Fibroblast of peridontal ligament (primary cell): ENCODE measurements at regions not wholly inside any gene's neighbourhood (a gene's known extent, or its start where the extent isn't known, plus 50 kb on each side); places are given as distances from the start of the nearest gene placed in this dataset.
"Not testable (repeated sequence)": the region's sequence is repeated elsewhere in the genome, so short reads cannot be mapped to it uniquely, and the experiment has no call there.

ENCODE experiments used
- DNase-seq: peaks from one replicate; pipeline ENCODE4 v3.0.0-alpha.2; 2010; ENCODE audit errors: extremely low read depth

DNA sequence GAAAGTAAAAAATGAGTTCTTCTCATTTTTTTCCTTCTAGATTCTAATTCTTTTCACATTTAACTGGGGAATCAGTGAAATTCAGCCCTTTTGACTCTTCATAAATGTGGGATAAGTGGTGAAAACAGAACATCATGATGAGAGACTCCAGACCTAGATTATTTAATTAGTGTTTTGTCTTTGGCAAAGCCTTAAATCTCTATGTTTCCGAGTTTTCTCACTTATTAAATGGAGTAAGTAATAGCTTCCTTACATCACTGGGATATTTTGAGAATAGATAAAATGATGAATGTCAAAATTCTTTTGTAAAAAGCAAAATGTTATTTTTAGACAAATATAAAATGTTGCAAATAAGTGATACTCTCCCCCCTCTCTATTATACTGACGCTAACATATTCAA lies 468.6 kb upstream of the ARRDC3 start:
- DNase-seq: no peak

DNA sequence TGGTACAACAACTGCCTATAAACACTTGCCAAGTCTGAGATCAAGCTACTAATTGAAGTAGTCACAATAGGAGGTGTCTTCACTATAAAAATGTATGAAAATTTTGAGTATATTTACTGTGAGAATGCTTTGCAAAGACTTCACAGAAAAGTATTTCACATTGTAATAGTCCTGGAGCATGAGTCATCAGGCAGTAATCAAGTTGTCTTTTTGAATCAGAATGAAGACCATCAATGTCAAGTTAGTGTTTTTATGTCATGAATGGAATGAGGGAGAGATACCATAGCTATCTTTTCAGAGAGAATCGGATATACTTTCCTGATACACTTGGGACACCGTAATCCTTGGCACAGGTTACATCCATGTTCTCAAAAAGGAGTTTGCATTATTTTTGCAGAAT lies 466.9 kb upstream of the ARRDC3 start:
- peak; percentile 12 for DNase-seq

DNA sequence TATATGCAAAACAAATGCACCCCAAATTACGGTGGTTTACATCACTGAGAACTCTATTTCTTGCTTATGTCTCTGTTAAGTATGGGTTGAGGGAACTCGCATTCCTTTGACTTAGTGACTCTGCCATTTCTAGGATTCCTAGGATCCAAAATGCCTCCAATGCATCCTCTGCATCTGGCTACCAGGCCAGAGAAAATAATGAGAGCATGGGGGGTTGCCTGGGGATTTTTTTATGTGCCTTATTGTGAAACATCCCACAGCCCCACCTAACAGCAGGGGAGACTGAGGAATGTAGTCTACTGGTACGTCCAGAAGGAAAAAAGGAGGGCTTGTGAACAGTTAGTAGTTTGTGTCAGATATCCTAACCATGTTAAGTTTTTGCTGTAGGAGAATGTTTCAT lies 466.0 kb upstream of the ARRDC3 start:
- no peak for DNase-seq

DNA sequence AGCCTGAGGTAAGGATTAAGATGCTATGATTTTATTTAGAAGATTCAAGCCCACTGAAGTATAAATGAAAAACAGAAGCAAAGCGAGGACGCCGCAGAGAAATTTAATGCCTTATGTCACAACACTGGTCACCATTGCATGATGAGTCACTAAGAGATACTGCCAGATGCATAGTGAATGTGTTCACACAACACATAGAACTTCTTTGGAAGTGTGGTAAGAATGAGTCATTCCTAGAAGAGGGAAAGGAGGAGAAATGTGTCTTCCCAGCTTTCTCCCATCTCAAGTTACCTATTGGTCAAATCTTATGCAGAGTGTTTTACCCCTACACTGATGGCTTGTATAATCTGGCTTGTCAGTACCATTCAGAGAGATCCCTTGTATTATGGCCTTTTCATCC lies 465.3 kb upstream of the ARRDC3 start:
- DNase-seq: peak; percentile 81

DNA sequence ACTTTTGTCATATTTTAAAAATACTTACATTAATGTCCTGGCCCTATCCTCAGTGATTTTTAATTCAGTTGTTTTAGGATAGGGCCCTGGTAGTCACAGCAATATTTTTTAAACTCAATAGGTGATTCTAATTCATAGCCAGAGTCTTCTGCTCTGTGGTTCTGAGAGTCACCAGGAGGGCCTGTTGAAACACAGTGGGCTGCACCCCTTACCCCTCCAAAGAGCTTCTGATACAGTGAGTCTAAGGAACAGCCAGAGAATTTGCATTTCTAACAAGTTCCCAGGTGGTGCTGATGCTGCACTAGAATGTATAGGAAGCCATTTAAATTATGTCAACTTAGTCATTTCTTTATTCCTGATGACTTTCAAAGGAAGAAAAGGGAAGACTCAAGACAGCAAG lies 458.3 kb upstream of the ARRDC3 start:
- DNase-seq: no peak

DNA sequence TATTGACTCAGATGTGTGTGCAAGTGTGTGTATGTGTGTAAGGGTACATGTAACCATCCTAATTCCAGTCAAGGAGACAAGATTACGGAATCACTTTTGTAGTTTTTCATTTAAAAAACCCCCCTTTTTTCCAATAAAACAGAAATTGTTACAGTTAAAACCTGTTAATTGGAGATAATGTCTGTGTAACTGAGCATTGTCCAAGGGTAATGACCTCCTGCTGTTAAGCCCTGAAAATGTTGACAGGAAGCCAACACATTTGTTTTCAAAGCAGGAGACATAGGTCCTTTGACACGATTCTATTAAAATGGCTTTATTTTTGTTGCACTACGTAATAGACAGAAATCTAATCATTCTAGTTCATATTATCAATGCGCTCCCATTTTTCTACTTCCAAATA lies 457.3 kb upstream of the ARRDC3 start:
- no peak for DNase-seq

DNA sequence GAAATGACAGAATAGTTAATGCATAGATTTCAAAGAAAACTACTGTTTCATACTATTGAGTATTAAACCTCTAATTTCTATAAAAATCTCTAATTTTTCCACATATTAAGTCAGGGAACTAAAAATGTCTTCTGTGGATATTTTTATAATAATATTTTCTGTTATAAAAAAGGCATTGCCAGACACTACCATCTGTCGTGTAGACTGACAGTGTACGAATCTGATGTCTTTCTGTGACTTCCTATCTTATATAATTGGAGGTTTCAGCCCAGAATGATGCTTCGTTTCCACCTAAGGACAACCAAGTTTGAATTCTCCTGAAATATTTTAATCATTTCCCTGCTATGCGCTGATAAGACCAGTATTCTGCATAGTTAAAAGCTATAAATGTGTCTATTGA lies 456.6 kb upstream of the ARRDC3 start:
- DNase-seq: no peak

DNA sequence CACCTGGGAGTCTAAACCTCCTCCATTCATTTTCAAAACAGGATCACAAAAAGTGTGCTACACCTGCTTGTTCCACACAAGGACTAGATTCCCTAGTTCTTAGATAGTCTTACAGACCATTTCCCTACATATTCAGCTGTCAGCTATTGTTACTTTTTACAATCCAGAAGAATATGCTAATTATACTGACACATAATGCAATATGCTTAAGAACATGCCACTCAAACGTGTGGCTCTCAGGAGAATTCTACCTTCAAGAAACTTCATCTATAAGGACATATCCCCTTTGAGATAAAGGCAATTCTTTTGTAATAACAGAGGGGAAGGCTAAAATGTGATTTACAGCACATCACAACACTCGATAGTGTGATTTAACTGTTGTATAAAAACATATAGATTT lies 456.1 kb upstream of the ARRDC3 start:
- DNase-seq: no peak

DNA sequence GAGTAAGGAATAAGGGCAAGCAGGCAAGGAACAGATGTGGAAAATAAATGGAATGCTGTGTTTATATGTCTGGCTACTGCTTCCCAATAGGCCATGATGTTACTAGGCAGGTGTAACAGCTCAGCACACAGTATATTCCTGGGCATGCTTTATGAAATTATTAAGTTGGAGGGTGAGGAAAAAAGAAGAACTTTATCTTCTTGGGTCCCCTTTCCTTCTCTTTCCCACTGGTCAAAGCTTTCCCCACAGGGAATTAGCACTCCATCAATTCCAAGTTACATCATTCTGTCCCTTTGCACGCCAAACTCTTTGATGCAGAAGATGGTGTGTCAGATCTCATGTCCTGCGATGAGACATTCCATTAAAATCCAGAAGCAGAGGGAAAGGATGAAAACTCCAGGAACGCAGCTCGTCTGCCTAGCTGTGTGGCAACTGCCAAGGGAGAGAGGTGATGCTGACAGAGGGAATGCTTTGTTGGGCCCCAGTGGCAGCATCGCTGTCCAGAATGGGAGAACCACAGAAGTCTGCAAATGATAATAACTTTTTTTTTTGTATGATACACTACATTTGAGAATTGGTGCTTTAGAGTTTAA lies 447.3 kb upstream of the ARRDC3 start:
- no peak for DNase-seq

DNA sequence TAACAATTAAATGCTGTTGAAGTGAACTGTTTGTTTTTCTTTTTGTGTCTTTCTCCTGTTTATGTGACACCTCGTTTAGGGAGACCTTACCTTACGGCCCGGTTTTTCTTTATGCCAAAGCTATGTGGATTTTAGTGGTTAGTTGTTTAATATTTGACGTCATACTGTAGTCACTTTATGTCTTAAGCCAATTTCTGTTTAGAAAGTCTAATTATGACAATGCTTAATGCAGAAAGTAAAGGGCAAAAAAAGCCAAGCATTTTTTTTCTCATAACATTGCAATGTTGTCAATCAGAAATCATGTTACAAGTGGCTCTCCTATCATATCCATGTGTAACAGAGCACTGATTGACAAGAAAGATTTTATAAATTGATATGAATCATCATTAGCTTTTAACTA lies 442.5 kb upstream of the ARRDC3 start:
- DNase-seq: no peak

DNA sequence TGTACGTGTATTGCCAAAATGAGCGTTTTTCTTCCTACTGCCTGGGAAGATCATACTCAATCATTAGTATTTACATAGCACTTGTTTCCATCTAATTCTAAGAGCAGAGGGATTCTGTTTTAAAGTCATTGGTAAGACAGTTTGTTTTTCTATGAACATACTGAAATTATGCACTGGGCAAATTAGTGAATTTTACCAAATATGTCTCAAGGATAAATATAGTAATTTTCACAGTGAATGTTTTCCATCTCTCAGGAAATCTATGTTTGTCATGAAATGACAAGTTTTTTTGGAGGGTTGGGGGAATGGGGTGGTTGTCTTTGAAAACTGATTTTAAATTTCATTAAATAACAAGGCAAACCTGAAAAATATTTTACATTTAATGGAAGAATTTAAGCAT lies 441.3 kb upstream of the ARRDC3 start:
- no peak for DNase-seq

DNA sequence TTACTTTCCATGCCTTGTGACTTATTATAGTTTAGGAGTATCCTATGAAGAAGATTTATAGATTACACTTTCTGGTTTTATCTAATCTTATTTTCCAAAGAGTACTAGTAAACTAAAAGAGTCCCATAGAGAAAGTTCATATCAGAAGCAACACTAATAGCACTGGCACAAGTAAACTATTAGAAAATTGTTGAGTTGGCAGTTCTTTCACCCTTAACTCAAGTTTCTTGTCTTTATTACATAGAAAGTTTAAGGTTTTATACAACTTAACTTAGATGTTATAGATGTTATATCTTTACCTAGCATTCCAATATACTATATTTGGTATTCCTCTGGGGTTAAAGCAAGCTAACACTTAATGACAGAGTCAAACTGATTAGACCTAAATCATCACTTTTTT lies 437.8 kb upstream of the ARRDC3 start:
- no peak for DNase-seq

DNA sequence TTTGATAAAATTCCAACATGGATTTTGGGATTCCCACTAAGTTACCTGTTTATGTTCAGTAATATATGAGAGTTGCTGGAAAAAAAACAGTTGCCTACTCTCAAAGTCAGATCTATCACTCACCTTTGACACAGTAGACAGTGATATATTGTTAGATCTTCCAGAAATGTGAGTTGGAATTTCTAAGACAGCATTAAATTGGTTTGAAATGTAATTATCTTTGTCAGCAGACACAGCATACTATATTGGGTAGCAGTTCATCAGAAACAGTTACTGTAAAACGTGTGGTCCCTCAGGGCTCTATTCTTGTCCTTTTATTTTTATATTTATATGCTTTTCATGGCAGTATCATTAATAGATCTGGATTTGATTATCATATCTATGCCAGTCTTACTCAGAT lies 433.6 kb upstream of the ARRDC3 start:
- no peak for DNase-seq

DNA sequence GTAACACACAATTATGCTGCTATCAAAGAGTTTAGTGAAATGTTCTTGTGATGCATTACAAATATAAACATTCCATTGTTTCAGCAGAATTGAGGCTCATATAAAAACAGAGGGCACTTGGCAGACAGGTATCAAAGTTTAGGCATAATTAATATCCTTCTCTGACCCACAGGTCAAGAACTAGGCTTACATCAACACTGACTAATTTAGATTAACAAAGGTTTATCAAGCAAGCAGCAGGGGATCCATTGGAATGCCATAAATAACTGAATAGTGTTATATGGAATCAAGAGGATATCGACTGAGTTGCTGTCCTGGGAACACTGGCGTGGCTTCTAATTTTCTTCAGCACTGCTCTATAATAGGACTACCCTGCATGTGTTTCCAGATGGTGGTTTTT lies 414.5 kb upstream of the ARRDC3 start:
- DNase-seq: no peak

DNA sequence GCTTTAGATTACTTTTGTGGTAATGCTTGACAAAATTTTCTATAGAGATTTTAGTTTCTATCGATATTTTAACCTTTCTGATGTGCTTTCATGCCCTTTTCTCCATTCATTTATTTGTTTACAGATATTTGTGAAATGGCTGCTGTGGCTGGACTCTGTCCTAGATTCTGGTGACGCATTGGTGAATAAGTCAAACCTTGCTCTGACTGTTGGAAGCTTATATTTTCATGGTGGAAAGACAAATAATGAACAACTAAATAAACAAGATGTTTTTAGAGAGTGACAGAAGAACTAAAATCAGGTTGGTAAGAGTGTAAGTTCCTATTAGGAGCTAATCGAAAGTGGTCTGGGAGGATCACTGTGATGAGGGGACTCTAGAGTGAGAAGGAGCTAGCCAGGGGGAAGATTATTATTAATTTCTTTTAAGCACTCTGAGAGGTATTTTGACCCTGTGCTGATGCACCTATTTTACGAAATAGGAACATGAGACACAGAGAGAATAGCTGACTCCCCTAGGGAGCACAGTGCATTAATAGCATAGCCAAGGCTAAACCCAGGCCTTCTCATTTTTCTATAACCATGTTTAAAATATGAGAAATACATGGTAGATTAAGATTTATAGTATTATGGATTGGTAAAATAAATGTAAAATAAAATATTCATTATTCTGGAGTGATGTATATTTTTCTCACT lies 411.9 kb upstream of the ARRDC3 start:
- no peak for DNase-seq

DNA sequence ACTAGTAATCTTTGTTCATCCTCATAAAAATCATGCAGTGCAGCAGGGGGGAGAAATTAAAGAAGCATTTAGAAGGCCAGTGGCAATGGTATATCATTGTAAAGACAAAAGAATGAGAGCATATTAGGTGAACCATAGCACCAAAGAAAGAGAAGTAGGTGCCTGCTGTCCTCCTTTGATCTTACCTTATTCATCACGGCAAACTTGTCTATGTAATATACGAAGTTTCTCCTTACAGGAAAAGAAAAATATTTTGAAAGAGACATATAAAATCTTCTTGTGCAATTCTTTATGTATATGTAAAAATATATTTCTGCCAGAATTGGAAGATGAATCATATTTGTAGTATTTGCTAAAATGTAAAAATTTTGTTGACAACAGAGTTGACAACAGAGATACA lies 411.3 kb upstream of the ARRDC3 start:
- DNase-seq: no peak

DNA sequence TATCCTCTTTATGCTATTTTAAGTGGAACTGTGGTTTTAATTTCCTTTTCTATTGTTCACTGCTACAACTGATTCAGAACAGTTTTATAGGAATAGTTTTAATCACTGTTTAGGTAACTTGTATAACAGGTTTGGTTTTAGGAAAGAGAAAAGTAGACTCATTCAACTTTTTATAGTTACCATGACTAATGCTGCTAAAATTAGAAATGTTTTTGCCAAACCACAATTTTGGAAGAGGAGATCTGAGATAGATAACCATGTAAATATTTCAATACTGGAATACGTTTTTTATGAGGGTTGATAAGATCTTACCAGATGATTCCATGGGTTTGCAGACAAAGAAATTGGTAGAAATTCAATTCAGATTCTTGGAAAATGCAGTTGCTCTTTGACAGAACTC lies 404.6 kb upstream of the ARRDC3 start:
- DNase-seq: peak; percentile 3

DNA sequence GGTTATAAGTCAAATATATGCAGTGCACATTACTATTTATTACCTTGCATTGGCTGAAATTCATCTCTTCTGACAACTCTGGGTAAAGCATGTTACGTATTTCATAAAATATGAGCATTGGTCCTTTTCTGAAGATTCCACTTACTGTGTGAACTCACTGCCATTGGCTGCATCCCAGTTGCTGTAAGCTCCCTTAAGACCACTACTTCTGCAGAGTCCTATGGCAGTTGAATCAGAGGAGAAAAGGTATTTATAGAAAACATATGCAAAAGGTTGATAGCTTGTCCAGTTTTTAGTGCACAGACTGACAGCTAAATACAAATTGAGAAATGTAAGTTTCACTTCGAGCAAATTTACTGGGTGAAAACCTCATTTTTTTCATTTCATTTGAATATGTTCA lies 394.6 kb upstream of the ARRDC3 start:
- DNase-seq: no peak

DNA sequence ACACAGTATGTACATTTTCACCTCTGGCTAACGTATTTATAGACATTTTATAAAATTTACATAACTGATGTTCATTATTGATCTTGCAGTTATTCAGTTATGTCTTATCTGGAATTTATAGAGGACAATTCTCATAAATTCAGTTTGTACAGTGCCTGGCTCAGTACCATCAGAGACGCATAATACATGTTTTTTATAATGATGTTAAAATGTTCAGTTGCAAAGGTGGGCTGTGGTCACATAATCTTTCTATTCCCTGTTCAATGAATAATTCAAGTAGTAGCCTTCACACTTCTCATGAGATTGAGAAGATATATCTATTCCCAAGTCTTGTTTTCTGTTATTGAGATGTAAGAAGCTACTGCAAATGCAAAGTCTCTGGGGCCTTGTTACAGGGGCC lies 393.1 kb upstream of the ARRDC3 start:
- DNase-seq: no peak

DNA sequence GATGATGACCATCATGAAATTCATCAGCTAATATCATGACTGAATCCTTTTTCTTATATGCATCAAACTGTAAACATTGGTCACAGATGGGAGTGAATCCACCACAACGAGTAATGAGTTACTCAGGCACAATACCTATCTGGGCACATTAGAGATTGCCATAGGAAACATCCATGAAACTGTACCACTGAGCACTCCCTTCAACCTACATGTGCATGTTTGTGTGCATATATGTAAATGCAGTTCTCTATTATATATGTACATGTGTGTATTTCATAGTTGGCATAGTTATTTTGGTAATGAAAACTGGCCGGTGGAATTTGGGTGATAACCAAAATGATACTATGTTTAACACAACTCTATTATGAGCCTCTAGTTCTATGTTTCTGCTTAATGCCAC lies 387.3 kb upstream of the ARRDC3 start:
- DNase-seq: no peak

DNA sequence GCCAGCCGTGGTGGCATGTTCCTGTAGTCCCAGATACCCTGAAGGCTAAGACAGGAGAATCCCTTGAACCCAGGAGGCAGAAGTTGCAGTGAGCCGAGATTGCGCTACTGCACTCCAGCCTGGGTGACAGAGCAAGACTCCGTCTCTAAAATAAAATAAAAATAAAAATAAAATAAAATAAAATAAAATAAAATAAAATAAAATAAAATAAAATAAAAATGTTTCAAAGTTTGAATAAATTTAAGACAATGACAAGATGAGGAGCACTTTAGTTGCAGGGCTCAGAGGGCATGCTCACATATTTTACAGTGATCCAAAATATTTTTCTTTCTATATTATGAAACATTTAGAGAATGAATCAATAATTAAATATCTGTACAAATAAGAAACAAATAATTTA lies 374.3 kb upstream of the ARRDC3 start:
- not testable (repeated sequence) for DNase-seq

DNA sequence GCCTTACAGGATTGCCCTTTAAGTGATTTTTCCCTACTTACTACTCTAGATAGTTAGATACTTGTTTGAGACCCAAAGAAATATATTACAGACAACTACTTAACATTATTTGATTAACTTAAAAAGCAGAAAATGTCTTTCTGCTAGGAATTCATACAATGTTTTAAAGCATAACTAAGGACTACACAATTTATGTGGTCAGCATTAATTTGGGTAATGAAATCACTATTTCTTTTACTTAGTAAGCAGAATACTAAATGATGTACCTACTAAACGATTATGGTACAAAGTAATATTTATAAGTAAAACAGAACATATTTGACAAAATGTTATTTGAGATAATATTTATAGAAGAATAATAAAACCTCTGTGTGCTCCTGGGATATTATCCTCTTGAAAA lies 371.9 kb upstream of the ARRDC3 start:
- DNase-seq: no peak

DNA sequence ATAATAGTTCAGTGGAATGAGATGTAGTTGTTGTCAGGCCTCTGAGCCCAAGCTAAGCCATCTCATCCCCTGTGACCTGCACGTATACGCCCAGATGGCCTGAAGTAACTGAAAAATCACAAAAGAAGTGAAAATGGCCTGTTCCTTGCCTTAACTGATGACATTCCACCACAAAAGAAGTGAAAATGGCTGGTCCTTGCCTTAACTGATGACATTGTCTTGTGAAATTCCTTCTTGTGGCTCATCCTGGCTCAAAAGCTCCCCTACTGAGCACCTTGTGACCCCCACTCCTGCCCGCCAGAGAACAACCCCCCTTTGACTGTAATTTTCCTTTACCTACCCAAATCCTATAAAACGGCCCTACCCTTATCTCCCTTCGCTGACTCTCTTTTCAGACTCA lies 361.4 kb upstream of the ARRDC3 start:
- DNase-seq: not testable (repeated sequence)

DNA sequence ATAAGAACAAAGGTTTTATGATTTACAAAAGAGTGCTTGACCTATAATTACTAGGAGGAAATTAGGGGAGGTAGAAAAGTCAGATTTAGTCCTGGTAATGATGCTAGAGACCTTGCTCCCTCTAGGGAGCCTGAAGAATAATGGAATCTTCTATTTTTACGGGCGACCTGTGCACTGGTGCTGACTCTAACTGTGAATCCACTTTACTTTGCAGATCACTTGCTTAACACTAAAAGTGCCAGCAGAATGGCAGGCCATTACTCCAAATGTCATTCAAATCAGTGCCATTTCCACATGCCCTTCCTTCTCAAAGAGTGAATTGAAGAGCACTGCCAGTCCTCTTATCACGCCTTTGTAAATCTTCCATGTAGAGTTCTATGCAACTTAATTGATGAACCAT lies 359.4 kb upstream of the ARRDC3 start:
- no peak for DNase-seq
